HG03565 (cell line): ENCODE measurements at regions not wholly inside any gene's neighbourhood (a gene's known extent, or its start where the extent isn't known, plus 50 kb on each side); places are given as distances from the start of the nearest gene placed in this dataset.
"Not testable (repeated sequence)": the region's sequence is repeated elsewhere in the genome, so short reads cannot be mapped to it uniquely, and the experiment has no call there.

Source experiments
- ATAC-seq: cut with Tn5 transposase; IDR thresholded peaks from one replicate; pipeline ENCODE4 v1.9.1; 2021; ENCODE audit warnings: mild to moderate bottlenecking, moderate library complexity; ENCODE audit not compliant: unreplicated experiment

- no peak for ATAC-seq
Observed at GRCh38 chr1:219038398-219038797, 135.3 kb upstream of the LYPLAL1 start.

- ATAC-seq, result no peak
Observed at GRCh38 chr1:219039017-219039681, 134.5 kb upstream of the LYPLAL1 start.

GRCh38 chr1:219039682-219040154 is 134.0 kb upstream of the LYPLAL1 start:
- ATAC-seq, result no peak

GRCh38 chr1:219040291-219040690 is 133.4 kb upstream of the LYPLAL1 start:
- no peak for ATAC-seq

- ATAC-seq, result no peak
Observed at GRCh38 chr1:219041141-219041540, 132.5 kb upstream of the LYPLAL1 start.

- no peak for ATAC-seq
Observed at GRCh38 chr1:219041818-219042217, 131.9 kb upstream of the LYPLAL1 start.

- no peak for ATAC-seq
Observed at GRCh38 chr1:219042769-219043168, 130.9 kb upstream of the LYPLAL1 start.

GRCh38 chr1:219045246-219045645 is 128.4 kb upstream of the LYPLAL1 start:
- no peak for ATAC-seq

- ATAC-seq, result no peak
Observed at GRCh38 chr1:219049501-219049900, 124.2 kb upstream of the LYPLAL1 start.

GRCh38 chr1:219050086-219050821 is 123.4 kb upstream of the LYPLAL1 start:
- ATAC-seq, result no peak

- no peak for ATAC-seq
Observed at GRCh38 chr1:219050822-219051125, 122.9 kb upstream of the LYPLAL1 start.

- no peak for ATAC-seq
Observed at GRCh38 chr1:219051547-219051946, 122.1 kb upstream of the LYPLAL1 start.

GRCh38 chr1:219058891-219059820 is 114.5 kb upstream of the LYPLAL1 start:
- no peak for ATAC-seq

GRCh38 chr1:219060798-219061197 is 112.9 kb upstream of the LYPLAL1 start:
- no peak for ATAC-seq

GRCh38 chr1:219062161-219062560 is 111.5 kb upstream of the LYPLAL1 start:
- no peak for ATAC-seq

GRCh38 chr1:219066098-219066497 is 107.6 kb upstream of the LYPLAL1 start:
- no peak for ATAC-seq

GRCh38 chr1:219066631-219067349 is 106.9 kb upstream of the LYPLAL1 start:
- no peak for ATAC-seq

GRCh38 chr1:219067350-219067712 is 106.3 kb upstream of the LYPLAL1 start:
- ATAC-seq, result no peak

- not testable (repeated sequence) for ATAC-seq
Observed at GRCh38 chr1:219070395-219070794, 103.3 kb upstream of the LYPLAL1 start.

- ATAC-seq, result no peak
Observed at GRCh38 chr1:219071209-219071608, 102.5 kb upstream of the LYPLAL1 start.

GRCh38 chr1:219072329-219072728 is 101.3 kb upstream of the LYPLAL1 start:
- ATAC-seq, result no peak
